Spleen (tissue), 11 donors: ENCODE measurements at regions not wholly inside any gene's neighbourhood (a gene's known extent, or its start where the extent isn't known, plus 50 kb on each side); places are given as distances from the start of the nearest gene placed in this dataset.

Experiments used
- DNase-seq: peaks from one replicate; pipeline ENCODE4 v3.0.0-alpha.2; 2020
- H3K27ac ChIP-seq, 8 donors: fragments of 200-600 bp; sonication (generic) in 7 of 8; 1 replicate in 4 of 8; 2 replicates in 4 of 8; pipeline versions ENCODE4 v1.5.0 to v1.8.0; 2016 to 2021; ENCODE audit warnings: inconsistent platforms in 4 of 8, mild to moderate bottlenecking in 4 of 8, moderate library complexity in 1 of 8
- H3K27me3 ChIP-seq, 7 donors: fragments of 200-600 bp; sonication (generic) in 6 of 7; replicated peaks in 1 of 7; 1 replicate in 4 of 7; 2 replicates in 3 of 7; pipeline versions ENCODE4 v1.5.0 to v1.8.0; 2016 to 2021; ENCODE audit warnings: inconsistent platforms in 3 of 7, mild to moderate bottlenecking in 1 of 7
- H3K36me3 ChIP-seq, 6 donors: fragments of 200-600 bp; sonication (generic) in 5 of 6; 1 replicate in 4 of 6; 2 replicates in 2 of 6; pipeline versions ENCODE4 v1.5.0 to v1.8.0; 2016 to 2021; ENCODE audit warnings: inconsistent platforms in 2 of 6
- H3K4me1 ChIP-seq, 6 donors: fragments of 200-600 bp; sonication (generic) in 5 of 6; 1 replicate in 3 of 6; 2 replicates in 3 of 6; pipeline versions ENCODE4 v1.5.0 to v1.8.0; 2016 to 2021; ENCODE audit warnings: inconsistent platforms in 3 of 6
- H3K4me3 ChIP-seq, 8 donors: fragments of 200-600 bp; sonication (generic) in 7 of 8; 1 replicate in 4 of 8; 2 replicates in 4 of 8; pipeline versions ENCODE4 v1.5.0 to v1.8.0; 2016 to 2021; ENCODE audit warnings: inconsistent platforms in 4 of 8, mild to moderate bottlenecking in 4 of 8, moderate library complexity in 2 of 8
- H3K9me3 ChIP-seq, 8 donors: fragments of 200-600 bp; sonication (generic) in 7 of 8; 1 replicate in 4 of 8; 2 replicates in 4 of 8; pipeline versions ENCODE4 v1.5.0 to v1.8.0; 2016 to 2021; ENCODE audit warnings: inconsistent platforms in 4 of 8
- CTCF ChIP-seq, 11 experiments: fragments of 200-600 bp in 7 of 11; fragments of 450-650 bp in 4 of 11; sonication (generic) in 4 of 11; IDR thresholded peaks in 8 of 11; conservative IDR thresholded peaks in 3 of 11; 1 replicate in 7 of 11; 2 replicates in 4 of 11; pipeline versions ENCODE4 v1.4.0 to v1.8.0; 2016 to 2021; ENCODE audit warnings: antibody characterized with exemption in 11 of 11, inconsistent platforms in 4 of 11, mild to moderate bottlenecking in 1 of 11
- POLR2A ChIP-seq, 3 donors: fragments of 450-650 bp; IDR thresholded peaks; one replicate each; pipeline ENCODE4 v1.5.1; 2017; ENCODE audit warnings: antibody characterized with exemption in 3 of 3, mild to moderate bottlenecking in 1 of 3
- POLR2AphosphoS5 ChIP-seq, 3 donors: sonication (generic); formaldehyde crosslinking; IDR thresholded peaks; one replicate each; pipeline ENCODE4 v1.5.1; 2017; ENCODE audit warnings: antibody characterized with exemption in 3 of 3
- WGBS, 5 donors: extraction: QIAGEN DNeasy Blood & Tissue Kit in 3 of 5; methylation state at CpG; one replicate each; pipeline versions ENCODE4 v1.1.5 to v1.1.7; 2013 to 2018; 5-methylcytosine and 5-hydroxymethylcytosine counted together
- intact Hi-C: fragments of 100-400 bp; cut with DNase I; formaldehyde crosslinking; loops from one replicate; pipeline ENCODE4 v1.15.0; 2023; ENCODE audit warnings: low total_unique reads
- donor health status: healthy with polysubstance abuse.
- donor health status: DM: no; HTN: no; CAD: no; lungs with moderate emphysema.
- donor health status: DM: no; HTN: no; CAD: no.
- donor health status: Bipolar disorder and iron deficiency.
- donor health status: healthy.
- donor health status: DM: no; HTN: no; CAD: no.
- donor health status: DM: yes; HTN: yes; CAD: no.

- WGBS, 5 donors: 57 to 64% (median 60%) methylated on average over 4 of the region's 4 CpGs
- Histone ChIP-seq H3K27me3 (no peaks in the 10 kb centered on the region), H3K27ac (no peak overlapping the region), H3K9me3 (no peaks in the 10 kb centered on the region), H3K36me3 (no peaks in the 10 kb centered on the region), H3K4me1 (no peaks in the 10 kb centered on the region), H3K4me3 (no peak overlapping the region)
- no peak for DNase-seq
- intact Hi-C loops: no loop called here
- TF ChIP-seq POLR2AphosphoS5 (IDR thresholded peaks at IDR 0.05) (no peak), POLR2A (IDR thresholded peaks at IDR 0.05) (no peak), CTCF (IDR thresholded peaks at IDR 0.05 in 8 of 11, conservative IDR thresholded peaks at IDR 0.05 in 3 of 11) (no peak)
Observed at GRCh38 chr9:117882171-117882570, 178.0 kb downstream of the TLR4 start.

GRCh38 chr9:117886616-117887015 is 182.4 kb downstream of the TLR4 start:
- intact Hi-C loops: no loop called here
- TF ChIP-seq POLR2AphosphoS5 (IDR thresholded peaks at IDR 0.05) (no peak), CTCF (IDR thresholded peaks at IDR 0.05 in 8 of 11, conservative IDR thresholded peaks at IDR 0.05 in 3 of 11) (no peak), POLR2A (IDR thresholded peaks at IDR 0.05) (no peak)
- DNase-seq: no peak

GRCh38 chr9:117887383-117887782 is 183.2 kb downstream of the TLR4 start:
- no peaks in the 10 kb centered on the region for H3K27me3 ChIP-seq
- no peak for TF ChIP-seq POLR2A (IDR thresholded peaks at IDR 0.05)
- no peak for TF ChIP-seq POLR2AphosphoS5 (IDR thresholded peaks at IDR 0.05)
- no peak for TF ChIP-seq CTCF (IDR thresholded peaks at IDR 0.05 in 8 of 11, conservative IDR thresholded peaks at IDR 0.05 in 3 of 11)
- no peaks in the 10 kb centered on the region for H3K4me1 ChIP-seq
- no peak for DNase-seq
- no peak overlapping the region for H3K27ac ChIP-seq
- WGBS, 5 donors: 79 to 90% (median 87%) methylated on average over 2 of the region's 2 CpGs
- no peaks in the 10 kb centered on the region for H3K36me3 ChIP-seq
- no peaks in the 10 kb centered on the region for H3K9me3 ChIP-seq
- H3K4me3 ChIP-seq: no peak overlapping the region
- intact Hi-C loops: no loop called here

More at GRCh38 chr9:117886616-117887015, 182.4 kb downstream of the TLR4 start:
- Histone ChIP-seq H3K9me3 (no peaks in the 10 kb centered on the region), H3K4me3 (no peak overlapping the region), H3K27me3 (no peaks in the 10 kb centered on the region), H3K36me3 (no peaks in the 10 kb centered on the region), H3K4me1 (no peaks in the 10 kb centered on the region), H3K27ac (no peak overlapping the region)
- 79 to 90% (median 86%) methylated on average over 2 of the region's 2 CpGs for WGBS, 5 donors

GRCh38 chr9:117887941-117888340 is 183.7 kb downstream of the TLR4 start:
- DNase-seq: no peak
- intact Hi-C loops: no loop called here
- H3K9me3 ChIP-seq: no peaks in the 10 kb centered on the region
- no peak overlapping the region for H3K27ac ChIP-seq
- 77 to 97% (median 92%) methylated on average over 3 of the region's 3 CpGs for WGBS, 5 donors
- H3K4me1 ChIP-seq: no peaks in the 10 kb centered on the region
- H3K27me3 ChIP-seq: no peaks in the 10 kb centered on the region
- no peak overlapping the region for H3K4me3 ChIP-seq
- no peak for TF ChIP-seq CTCF (IDR thresholded peaks at IDR 0.05 in 8 of 11, conservative IDR thresholded peaks at IDR 0.05 in 3 of 11)
- TF ChIP-seq POLR2A (IDR thresholded peaks at IDR 0.05): no peak
- no peak for TF ChIP-seq POLR2AphosphoS5 (IDR thresholded peaks at IDR 0.05)
- H3K36me3 ChIP-seq: no peaks in the 10 kb centered on the region
